Brain pericyte (primary cell): ENCODE measurements at regions not wholly inside any gene's neighbourhood (a gene's known extent, or its start where the extent isn't known, plus 50 kb on each side); places are given as distances from the start of the nearest gene placed in this dataset.

Experiments used
- DNase-seq: peaks from one replicate; pipeline ENCODE4 v3.0.0-alpha.2; 2012; ENCODE audit warnings: low read depth, low spot score

- no peak for DNase-seq
Observed at GRCh38 chr16:47779201-47780016, 318.3 kb downstream of the PHKB start.

DNA sequence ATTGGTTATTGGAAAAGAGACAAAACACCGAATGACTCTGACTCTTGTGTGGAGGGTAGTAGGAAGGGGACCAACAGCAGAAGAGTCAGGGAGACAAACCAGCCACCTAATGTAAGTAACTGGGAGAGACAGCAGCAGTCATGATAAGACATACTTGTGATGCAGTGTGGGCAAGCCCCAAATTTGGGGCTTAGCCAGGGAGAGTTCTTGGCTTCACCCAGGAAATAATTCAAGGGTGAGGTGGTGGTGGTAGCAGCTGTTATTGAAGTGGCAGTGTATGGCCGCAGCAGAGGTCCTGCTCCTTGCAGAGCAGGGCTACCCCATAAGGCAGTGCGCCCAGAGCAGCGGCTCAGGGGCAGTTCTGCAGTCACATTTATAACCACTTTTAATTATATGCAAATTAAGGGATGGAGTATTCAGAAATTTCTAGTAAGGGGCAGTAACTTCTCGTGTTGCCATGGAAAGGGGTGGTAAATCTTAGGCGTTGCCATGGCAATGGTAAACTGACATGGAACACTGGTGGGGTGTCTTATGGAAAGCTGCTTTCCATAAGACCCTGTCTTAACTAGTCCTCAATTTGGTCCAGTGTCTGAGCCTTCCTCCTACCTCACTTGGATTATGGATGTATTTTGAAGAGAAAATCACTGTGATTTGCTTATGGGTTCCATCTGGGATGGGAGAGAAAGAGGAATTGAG lies 317.1 kb downstream of the PHKB start:
- no peak for DNase-seq

DNA sequence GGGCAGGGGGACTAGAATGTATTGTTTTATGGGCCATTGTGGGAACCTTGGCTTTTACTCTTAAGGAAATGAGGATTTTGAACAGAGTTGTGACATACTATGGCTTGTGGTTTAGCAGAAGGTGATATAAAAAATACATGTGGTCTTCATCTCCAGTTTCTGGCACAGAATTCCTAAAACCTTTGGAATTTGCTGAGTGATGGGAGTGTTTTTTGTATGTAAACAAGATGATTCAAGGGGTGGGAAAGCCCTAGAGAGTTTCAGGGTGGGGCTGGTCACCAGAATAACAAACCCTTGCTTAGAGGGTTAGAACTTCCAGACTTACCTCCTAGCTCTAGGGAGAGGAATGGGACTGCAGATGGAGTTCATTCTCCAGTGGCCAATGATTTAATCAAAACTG lies 316.1 kb downstream of the PHKB start:
- DNase-seq, result no peak

DNA sequence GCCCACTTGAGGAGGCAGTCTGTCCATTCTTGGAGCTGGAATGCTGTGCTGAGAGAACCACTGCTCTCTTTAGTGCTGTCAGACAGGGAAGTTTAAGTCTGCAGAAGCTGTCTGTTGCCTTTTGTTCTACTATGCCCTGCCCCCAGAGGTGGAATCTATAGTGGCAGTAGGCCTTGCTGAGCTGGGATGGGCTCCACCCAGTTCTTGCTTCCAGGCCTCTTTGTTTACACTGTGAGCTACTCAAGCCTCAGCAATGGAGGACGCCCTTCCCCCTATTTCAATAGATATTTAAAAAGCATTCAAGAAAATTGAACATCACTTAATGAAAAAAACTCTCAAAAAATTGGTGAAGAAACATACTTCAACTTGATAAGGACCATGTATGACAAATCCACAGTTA lies 313.5 kb downstream of the PHKB start:
- no peak for DNase-seq

DNA sequence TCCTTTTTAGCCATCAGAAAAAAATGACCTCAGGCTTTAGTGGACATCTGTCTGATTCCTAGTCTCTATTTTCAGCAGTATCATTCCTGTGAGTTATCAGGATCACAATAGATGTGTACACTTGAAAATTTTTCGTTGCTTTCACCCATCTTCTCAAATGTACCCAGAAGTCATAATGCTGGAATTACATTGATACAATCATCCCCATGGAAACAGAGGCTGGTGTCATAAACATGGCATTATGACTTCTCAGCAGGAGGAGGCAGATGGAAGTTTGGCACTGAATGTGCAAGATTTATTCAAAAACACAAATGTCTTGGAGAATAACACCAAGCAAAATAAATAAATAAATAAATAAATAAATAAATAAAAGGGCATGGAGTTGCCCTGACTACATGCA lies 292.5 kb downstream of the PHKB start:
- DNase-seq, result no peak
